Trophoblast cell (in vitro differentiated cells and primary cell): ENCODE measurements at regions not wholly inside any gene's neighbourhood (a gene's known extent, or its start where the extent isn't known, plus 50 kb on each side); places are given as distances from the start of the nearest gene placed in this dataset.
"Not testable (repeated sequence)": the region's sequence is repeated elsewhere in the genome, so short reads cannot be mapped to it uniquely, and the experiment has no call there.

Experiments used
- DNase-seq, 2 donors: peaks; one replicate each; pipeline ENCODE4 v3.0.0-alpha.2; 2016
- H2AFZ ChIP-seq: 2 replicates; pipeline ENCODE4 v1.6.1; 2013; ENCODE audit warnings: low read length, moderate library complexity, mild to moderate bottlenecking; ENCODE audit not compliant: insufficient read depth, poor library complexity
- H2AK5ac ChIP-seq: 2 replicates; pipeline ENCODE4 v1.6.1; 2013; ENCODE audit warnings: mild to moderate bottlenecking, low read length
- H2BK120ac ChIP-seq: 2 replicates; pipeline ENCODE4 v1.6.1; 2013; ENCODE audit warnings: low read length, mild to moderate bottlenecking, moderate library complexity; ENCODE audit not compliant: insufficient read depth, poor library complexity
- H2BK12ac ChIP-seq: 2 replicates; pipeline ENCODE4 v1.6.1; 2013; ENCODE audit warnings: mild to moderate bottlenecking, low read length, moderate library complexity
- H2BK5ac ChIP-seq: 2 replicates; pipeline ENCODE4 v1.6.1; 2013; ENCODE audit warnings: low read length, low read depth, moderate library complexity, mild to moderate bottlenecking; ENCODE audit not compliant: poor library complexity
- H3K14ac ChIP-seq: 2 replicates; pipeline ENCODE4 v1.6.1; 2013; ENCODE audit warnings: mild to moderate bottlenecking, low read length
- H3K18ac ChIP-seq: 2 replicates; pipeline ENCODE4 v1.6.1; 2013; ENCODE audit warnings: mild to moderate bottlenecking, low read length
- H3K23ac ChIP-seq: 2 replicates; pipeline ENCODE4 v1.6.1; 2013; ENCODE audit warnings: low read length
- H3K27ac ChIP-seq: 2 replicates; pipeline ENCODE4 v1.5.1; 2013; ENCODE audit warnings: low read depth, mild to moderate bottlenecking, inconsistent platforms, low read length, moderate library complexity
- H3K27me3 ChIP-seq: 2 replicates; pipeline ENCODE4 v1.6.1; 2013; ENCODE audit warnings: inconsistent platforms, mild to moderate bottlenecking, low read length, moderate library complexity; ENCODE audit not compliant: insufficient read depth
- H3K36me3 ChIP-seq, 2 experiments: 1 replicate in 1 of 2; 2 replicates in 1 of 2; pipeline ENCODE4 v1.6.1; 2013; ENCODE audit warnings: low read length in 2 of 2, mild to moderate bottlenecking in 2 of 2, moderate library complexity in 1 of 2; ENCODE audit not compliant: insufficient read depth in 2 of 2, control insufficient read depth in 1 of 2
- H3K4ac ChIP-seq: 2 replicates; pipeline ENCODE4 v1.6.1; 2013; ENCODE audit warnings: low read depth, mild to moderate bottlenecking, low read length, moderate library complexity
- H3K4me1 ChIP-seq, 2 experiments: 1 replicate in 1 of 2; 2 replicates in 1 of 2; pipeline ENCODE4 v1.6.1; 2013; ENCODE audit warnings: low read length in 2 of 2, mild to moderate bottlenecking in 2 of 2, moderate library complexity in 1 of 2; ENCODE audit not compliant: insufficient read depth in 2 of 2, control insufficient read depth in 1 of 2
- H3K4me2 ChIP-seq: 2 replicates; pipeline ENCODE4 v1.6.1; 2013; ENCODE audit warnings: inconsistent platforms, mild to moderate bottlenecking, low read length, moderate library complexity
- H3K4me3 ChIP-seq: 2 replicates; pipeline ENCODE4 v1.5.1; 2013; ENCODE audit warnings: mild to moderate bottlenecking, low read depth, low read length, inconsistent platforms
- H3K79me1 ChIP-seq: one replicate; pipeline ENCODE4 v1.6.1; 2013; ENCODE audit warnings: low read length
- H3K79me2 ChIP-seq: 2 replicates; pipeline ENCODE4 v1.6.1; 2013; ENCODE audit warnings: low read length, mild to moderate bottlenecking; ENCODE audit not compliant: control insufficient read depth, insufficient read depth, poor library complexity
- H3K9ac ChIP-seq: 2 replicates; pipeline ENCODE4 v1.6.1; 2013; ENCODE audit warnings: mild to moderate bottlenecking, low read length
- H3K9me3 ChIP-seq: 2 replicates; pipeline ENCODE4 v1.6.1; 2013; ENCODE audit warnings: low read depth, mild to moderate bottlenecking, control low read depth, inconsistent platforms, low read length; ENCODE audit not compliant: insufficient read depth
- H4K12ac ChIP-seq: 2 replicates; pipeline ENCODE4 v1.6.1; 2013; ENCODE audit warnings: low read depth, mild to moderate bottlenecking, low read length, moderate library complexity
- H4K8ac ChIP-seq: 2 replicates; pipeline ENCODE4 v1.6.1; 2013; ENCODE audit warnings: low read depth, mild to moderate bottlenecking, low read length, moderate library complexity
- H4K91ac ChIP-seq: one replicate; pipeline ENCODE4 v1.6.1; 2013; ENCODE audit warnings: low read depth, mild to moderate bottlenecking, low read length, moderate library complexity
- WGBS: extraction: QIAGEN DNeasy Blood & Tissue Kit; methylation state at CpG from one replicate; pipeline ENCODE4 v1.1.7; 2013; ENCODE audit warnings: missing lambda C conversion rate; ENCODE audit not compliant: insufficient read length, insufficient coverage; ENCODE audit errors: extremely low coverage; 5-methylcytosine and 5-hydroxymethylcytosine counted together

GRCh38 chr2:131604652-131605051 is 77.0 kb downstream of the CCDC74A start:
- H3K4me3 ChIP-seq, H3K14ac ChIP-seq, H3K9me3 ChIP-seq, H3K4ac ChIP-seq, H2BK5ac ChIP-seq, H3K27ac ChIP-seq, H4K8ac ChIP-seq, H2AFZ ChIP-seq, H3K18ac ChIP-seq, H4K12ac ChIP-seq, H3K9ac ChIP-seq, H3K27me3 ChIP-seq, H3K4me1 ChIP-seq, H3K79me2 ChIP-seq, DNase-seq, H4K91ac ChIP-seq, H3K23ac ChIP-seq, H3K4me2 ChIP-seq, H2BK12ac ChIP-seq, H2BK120ac ChIP-seq, H2AK5ac ChIP-seq, H3K79me1 ChIP-seq, H3K36me3 ChIP-seq: not testable (repeated sequence)
- no CpG with 5 or more reads among the region's 2 CpGs for WGBS

GRCh38 chr2:131606366-131606765 is 78.7 kb downstream of the CCDC74A start:
- not testable (repeated sequence) for DNase-seq, H3K27me3 ChIP-seq, H3K27ac ChIP-seq, H4K91ac ChIP-seq, H3K18ac ChIP-seq, H2BK12ac ChIP-seq, H3K9me3 ChIP-seq, H3K4ac ChIP-seq, H3K14ac ChIP-seq, H3K36me3 ChIP-seq, H2AFZ ChIP-seq, H2AK5ac ChIP-seq, H3K4me1 ChIP-seq, H4K8ac ChIP-seq, H3K4me3 ChIP-seq, H3K79me1 ChIP-seq, H2BK5ac ChIP-seq, H3K79me2 ChIP-seq, H2BK120ac ChIP-seq, H3K4me2 ChIP-seq, H3K9ac ChIP-seq, H3K23ac ChIP-seq, H4K12ac ChIP-seq
- no CpG with 5 or more reads among the region's 1 CpG for WGBS

GRCh38 chr2:131607056-131607455 is 79.4 kb downstream of the CCDC74A start:
- not testable (repeated sequence) for H4K12ac ChIP-seq, H3K79me1 ChIP-seq, H3K79me2 ChIP-seq, H3K9ac ChIP-seq, H3K4me2 ChIP-seq, H4K8ac ChIP-seq, H2BK120ac ChIP-seq, H3K4me3 ChIP-seq, H3K18ac ChIP-seq, H3K14ac ChIP-seq, H3K27me3 ChIP-seq, H2AK5ac ChIP-seq, H3K36me3 ChIP-seq, DNase-seq, H3K9me3 ChIP-seq, H3K4ac ChIP-seq, H3K27ac ChIP-seq, H3K4me1 ChIP-seq, H2BK12ac ChIP-seq, H4K91ac ChIP-seq, H2AFZ ChIP-seq, H2BK5ac ChIP-seq, H3K23ac ChIP-seq
- no CpG with 5 or more reads among the region's 5 CpGs for WGBS

GRCh38 chr2:131614539-131614938 is 86.9 kb downstream of the CCDC74A start:
- H3K18ac ChIP-seq, H3K14ac ChIP-seq, H3K9me3 ChIP-seq, H2AK5ac ChIP-seq, H3K27ac ChIP-seq, H3K79me1 ChIP-seq, H2AFZ ChIP-seq, H3K23ac ChIP-seq, H3K79me2 ChIP-seq, H3K4me2 ChIP-seq, H3K4ac ChIP-seq, H2BK5ac ChIP-seq, H3K4me1 ChIP-seq, H3K36me3 ChIP-seq, H4K8ac ChIP-seq, H2BK12ac ChIP-seq, H2BK120ac ChIP-seq, H3K27me3 ChIP-seq, H4K91ac ChIP-seq, H4K12ac ChIP-seq, DNase-seq, H3K4me3 ChIP-seq, H3K9ac ChIP-seq: not testable (repeated sequence)
- WGBS, result no CpG with 5 or more reads among the region's 3 CpGs
